GM18907 (cell line): ENCODE measurements at regions not wholly inside any gene's neighbourhood (a gene's known extent, or its start where the extent isn't known, plus 50 kb on each side); places are given as distances from the start of the nearest gene placed in this dataset.

Experiments used
- ATAC-seq: cut with Tn5 transposase; IDR thresholded peaks from one replicate; pipeline ENCODE4 v1.9.1; 2021; ENCODE audit warnings: mild to moderate bottlenecking, moderate library complexity; ENCODE audit not compliant: unreplicated experiment

DNA sequence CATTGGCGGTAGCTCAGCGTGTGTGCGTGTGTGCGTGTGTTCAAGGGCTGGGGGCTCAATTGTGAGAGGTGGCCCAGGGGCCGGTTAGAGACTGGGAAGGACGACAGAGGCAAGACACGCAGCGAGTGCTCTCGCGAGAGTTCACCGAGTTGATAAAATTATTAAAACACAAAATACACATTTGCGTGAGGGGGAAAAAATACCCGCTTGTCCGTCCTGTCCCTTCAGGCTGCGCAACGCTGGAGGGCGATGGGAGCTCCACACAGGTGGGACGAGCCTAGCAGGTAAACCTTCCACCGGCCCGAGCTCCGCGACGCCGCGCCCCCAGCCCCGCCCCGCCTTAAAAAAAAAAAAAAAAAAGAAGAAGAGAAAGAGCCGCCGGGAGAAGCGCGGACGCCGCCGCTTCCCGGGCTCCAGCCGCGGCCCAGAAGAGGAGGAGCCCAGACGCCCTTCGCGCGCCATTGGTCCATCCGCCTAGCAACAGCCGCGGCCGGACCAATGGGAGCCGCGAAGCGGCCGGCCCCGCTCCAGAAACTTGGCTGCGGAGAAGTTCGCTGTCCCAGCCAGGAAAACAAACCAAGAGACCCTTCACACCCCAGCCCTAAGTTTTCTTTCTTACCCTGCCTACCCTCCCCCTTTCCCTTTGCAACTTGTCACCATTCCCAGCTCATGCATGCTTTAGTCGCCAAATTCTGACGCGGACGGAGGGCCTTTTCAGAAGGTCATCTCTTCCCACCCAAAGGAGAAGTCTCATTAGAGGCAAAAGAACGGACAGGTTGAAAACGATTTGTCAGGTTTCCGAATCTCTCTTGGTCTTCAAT, 169.9 kb upstream of the MAF start:
- peak; percentile 99 for ATAC-seq

DNA sequence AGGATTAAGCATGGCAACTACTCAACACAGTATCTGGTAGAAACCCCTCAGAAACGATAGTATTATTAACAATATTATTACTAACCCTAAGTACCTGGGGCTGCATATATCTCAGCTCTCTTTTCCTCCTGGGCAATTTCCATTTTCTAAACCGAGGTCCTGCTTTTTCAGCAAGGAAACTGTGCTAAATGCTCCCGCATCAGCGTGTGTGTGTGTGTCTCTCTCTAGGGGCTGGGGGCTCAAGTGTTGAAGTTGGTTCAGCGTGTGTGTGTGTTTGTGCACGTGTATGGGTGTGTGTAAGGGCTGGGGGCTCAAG, 169.3 kb upstream of the MAF start:
- no peak for ATAC-seq

GRCh38 chr16:79769270-79769927, 168.9 kb upstream of the MAF start:
- ATAC-seq = no peak

DNA sequence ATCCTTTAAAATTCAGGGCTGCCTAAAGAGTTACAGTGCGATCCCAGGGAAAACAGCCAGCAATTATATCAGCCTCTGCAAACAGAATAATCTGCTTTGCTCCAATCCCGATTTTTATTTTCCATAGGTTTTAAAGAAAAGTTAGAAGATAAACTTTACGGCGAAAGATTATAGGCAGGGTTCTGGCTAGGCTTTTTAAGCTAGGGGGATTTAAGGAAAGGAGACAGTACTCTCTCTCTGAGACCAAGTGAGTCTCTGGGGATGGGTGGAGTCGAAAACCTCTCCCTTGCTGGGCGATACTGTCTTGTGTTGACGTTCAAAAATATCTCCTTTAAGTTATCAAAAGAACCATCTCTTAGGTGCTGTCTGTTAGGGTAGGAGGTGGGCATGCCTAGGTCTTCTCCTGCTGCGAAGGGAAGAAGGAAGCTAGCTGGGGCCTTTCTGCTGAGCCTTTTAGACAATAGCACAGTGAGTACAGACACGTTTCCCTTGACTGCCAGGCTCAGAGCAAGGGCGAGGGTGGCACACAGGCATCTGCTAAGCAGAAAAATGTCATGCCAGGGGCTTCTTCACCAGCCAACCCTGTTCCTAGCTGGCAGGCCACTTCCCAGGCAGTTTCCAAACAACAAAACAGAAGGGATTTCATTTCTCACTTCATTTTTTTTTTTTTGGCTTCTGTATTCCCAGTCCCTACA, 167.9 kb upstream of the MAF start:
- ATAC-seq = no peak

- ATAC-seq = no peak
These were observed 167.1 kb upstream of the MAF start for GRCh38 chr16:79767421-79768275.

GRCh38 chr16:79765901-79766394, 165.4 kb upstream of the MAF start:
- no peak for ATAC-seq

- no peak for ATAC-seq
These were observed 164.9 kb upstream of the MAF start for GRCh38 chr16:79765431-79765830.

- ATAC-seq = no peak
These were observed 164.0 kb upstream of the MAF start for GRCh38 chr16:79764415-79765110.

DNA sequence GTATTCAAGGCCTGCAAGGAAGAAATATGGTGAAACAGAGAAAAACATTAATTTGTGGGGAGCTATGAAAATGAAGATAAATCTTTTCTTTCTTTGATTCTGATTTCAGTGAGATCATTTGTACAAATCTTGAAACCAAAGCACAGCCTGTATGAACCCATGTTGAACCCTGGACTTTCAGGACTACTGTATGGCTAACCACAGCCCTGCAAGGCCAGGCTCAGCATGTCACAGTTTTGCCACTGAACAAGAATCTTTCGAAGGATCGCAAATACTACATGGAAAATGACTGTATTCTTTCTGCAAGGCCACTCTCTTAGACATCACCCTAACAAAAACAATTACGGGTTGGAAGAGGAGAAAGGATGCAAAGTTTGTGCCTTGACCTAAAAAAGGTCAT, 161.7 kb upstream of the MAF start:
- ATAC-seq = no peak

GRCh38 chr16:79758615-79759346, 158.2 kb upstream of the MAF start:
- no peak for ATAC-seq

- no peak for ATAC-seq
These were observed 157.4 kb upstream of the MAF start for GRCh38 chr16:79757968-79758367.

- no peak for ATAC-seq
These were observed 156.6 kb upstream of the MAF start for GRCh38 chr16:79757163-79757562.

- no peak for ATAC-seq
These were observed 156.0 kb upstream of the MAF start for GRCh38 chr16:79756571-79756970.

GRCh38 chr16:79754501-79754900, 154.0 kb upstream of the MAF start:
- no peak for ATAC-seq

- no peak for ATAC-seq
These were observed 153.5 kb upstream of the MAF start for GRCh38 chr16:79754081-79754480.

- ATAC-seq = no peak
These were observed 152.7 kb upstream of the MAF start for GRCh38 chr16:79753286-79753685.

GRCh38 chr16:79752396-79752795, 151.9 kb upstream of the MAF start:
- no peak for ATAC-seq

DNA sequence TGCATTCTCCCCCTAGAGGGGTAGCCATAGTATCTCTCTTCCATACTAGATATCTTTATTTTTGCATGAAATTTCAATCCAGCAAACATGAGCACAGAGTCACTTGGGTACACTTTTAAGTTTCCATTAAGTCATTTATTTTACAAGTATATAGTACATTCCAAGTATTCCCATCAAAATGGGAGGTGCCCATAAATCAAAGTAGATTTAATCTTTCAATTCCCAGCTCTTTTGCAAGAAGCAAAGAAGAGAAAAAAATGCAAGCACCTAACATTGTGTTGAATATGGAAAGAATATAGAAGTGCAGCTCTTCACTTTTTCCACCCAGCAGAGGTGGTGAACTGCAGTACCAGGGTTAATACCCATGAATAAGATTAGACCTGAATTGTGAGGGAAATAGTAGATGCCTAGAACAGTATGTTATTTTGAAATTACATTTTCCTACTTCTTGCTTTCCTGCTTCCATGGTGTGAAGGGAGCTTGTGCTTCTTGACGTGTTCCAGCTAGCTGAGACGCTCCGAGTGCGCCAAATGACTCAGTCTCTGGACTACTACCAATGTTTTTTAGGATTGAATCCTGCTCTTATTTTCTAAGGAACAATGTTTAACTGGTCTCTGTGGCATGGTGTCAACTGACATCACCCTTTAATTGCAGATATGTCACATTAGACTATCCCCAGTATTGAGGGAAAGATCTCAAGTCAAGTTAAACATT, 151.1 kb upstream of the MAF start:
- no peak for ATAC-seq

DNA sequence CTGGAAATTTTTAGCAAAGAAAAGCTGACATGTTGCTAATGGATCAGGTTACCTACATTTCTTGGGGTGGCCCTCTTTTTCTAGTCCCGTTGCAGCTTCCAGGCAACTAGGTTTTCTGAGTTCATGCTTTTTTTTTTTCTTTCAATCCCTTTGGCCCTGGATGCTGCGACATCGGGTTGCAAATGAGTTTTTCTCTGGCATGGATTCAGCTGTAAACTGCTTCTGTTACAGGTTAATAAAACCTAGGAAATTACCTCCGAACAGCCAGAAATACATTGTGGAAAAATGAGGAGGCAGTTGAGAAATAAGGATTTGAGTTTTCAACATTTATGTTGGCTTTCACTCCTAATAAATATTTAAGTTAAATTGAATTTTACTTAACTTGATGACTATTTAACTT, 149.8 kb upstream of the MAF start:
- no peak for ATAC-seq
